Gastroesophageal sphincter (tissue), 4 donors: ENCODE measurements at regions not wholly inside any gene's neighbourhood (a gene's known extent, or its start where the extent isn't known, plus 50 kb on each side); places are given as distances from the start of the nearest gene placed in this dataset.

Source experiments
- ATAC-seq: fragments of 150-250 bp; one replicate; pipeline ENCODE4 v1.9.1; 2016; ENCODE audit warnings: mild to moderate bottlenecking, moderate library complexity
- H3K27ac ChIP-seq, 4 donors: fragments of 200-600 bp; sonication (generic) in 3 of 4; 1 replicate in 3 of 4; 2 replicates in 1 of 4; pipeline ENCODE4 v1.5.1; 2016 to 2019
- H3K27me3 ChIP-seq: fragments of 200-600 bp; sonication (generic); one replicate; pipeline ENCODE4 v1.5.1; 2019
- H3K36me3 ChIP-seq, 2 donors: fragments of 200-600 bp; sonication (generic); one replicate each; pipeline ENCODE4 v1.5.1; 2019; ENCODE audit warnings: control low read depth in 1 of 2
- H3K4me1 ChIP-seq, 3 donors: fragments of 200-600 bp; sonication (generic); 1 replicate in 2 of 3; 2 replicates in 1 of 3; pipeline ENCODE4 v1.5.1; 2016 to 2019; ENCODE audit warnings: control low read depth in 2 of 3
- H3K4me3 ChIP-seq, 2 donors: fragments of 200-600 bp; sonication (generic); one replicate each; pipeline ENCODE4 v1.5.1; 2019; ENCODE audit warnings: mild to moderate bottlenecking in 1 of 2, moderate library complexity in 1 of 2
- H3K9me3 ChIP-seq, 3 donors: fragments of 200-600 bp; sonication (generic); one replicate each; pipeline ENCODE4 v1.5.1; 2017 to 2019; ENCODE audit warnings: control low read depth in 2 of 3
- EP300 ChIP-seq: sonication (generic); formaldehyde crosslinking; IDR thresholded peaks from one replicate; pipeline ENCODE4 v1.6.1; 2017; ENCODE audit warnings: antibody characterized with exemption, mild to moderate bottlenecking
- POLR2A ChIP-seq, 2 donors: fragments of 450-650 bp; IDR thresholded peaks; one replicate each; pipeline ENCODE4 v1.6.1; 2017; ENCODE audit warnings: antibody characterized with exemption in 2 of 2, mild to moderate bottlenecking in 2 of 2, moderate library complexity in 1 of 2
- POLR2AphosphoS5 ChIP-seq: sonication (generic); formaldehyde crosslinking; IDR thresholded peaks from one replicate; pipeline ENCODE4 v1.6.1; 2017; ENCODE audit warnings: antibody characterized with exemption
- WGBS, 2 donors: methylation state at CpG; one replicate each; pipeline ENCODE4 v1.1.5; 2018; ENCODE audit warnings: low coverage in 1 of 2; 5-methylcytosine and 5-hydroxymethylcytosine counted together
- TF ChIP-seq, protein P1 (sequence below), 4 experiments: fragments of 200-600 bp in 2 of 4; fragments of 450-650 bp in 2 of 4; sonication (generic) in 1 of 4; IDR thresholded peaks; one replicate each; pipeline ENCODE4 v1.5.1; 2017 to 2019; ENCODE audit warnings: antibody characterized with exemption in 4 of 4, mild to moderate bottlenecking in 2 of 4, moderate library complexity in 2 of 4

DNA sequence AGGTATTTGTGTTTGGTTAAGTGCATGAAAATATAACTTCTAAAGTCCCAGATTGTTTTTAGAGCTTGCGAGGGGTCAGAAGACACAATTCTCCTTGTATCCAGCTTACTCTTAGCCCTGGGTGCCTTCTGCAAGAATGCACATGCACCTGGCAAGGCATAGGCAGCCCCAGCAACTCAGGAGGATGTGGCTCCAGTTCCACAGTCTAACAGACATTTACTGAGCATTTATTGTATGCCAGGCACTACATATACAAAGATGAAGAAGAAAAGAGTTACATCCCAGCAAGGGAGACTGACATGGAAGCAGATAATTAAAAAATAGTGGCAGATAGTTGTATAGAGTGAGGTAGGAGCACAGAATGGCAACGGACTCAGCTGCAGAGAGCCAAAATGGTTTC lies 101.1 kb upstream of the FRY start:
- Histone ChIP-seq H3K27ac (no peak overlapping the region), H3K36me3 (no peaks in the 10 kb centered on the region), H3K4me3 (no peak overlapping the region), H3K27me3 (no peaks in the 10 kb centered on the region), H3K9me3 (no peaks in the 10 kb centered on the region), H3K4me1 (no peaks in the 10 kb centered on the region)
- 75 to 100% methylated on average over 1 to 2 of the region's 2 CpGs for WGBS, 2 donors
- ATAC-seq = no peak
- TF ChIP-seq EP300 (no peak), POLR2A (IDR thresholded peaks at IDR 0.05) (no peak), POLR2AphosphoS5 (no peak)
- TF ChIP-seq, protein P1, sequence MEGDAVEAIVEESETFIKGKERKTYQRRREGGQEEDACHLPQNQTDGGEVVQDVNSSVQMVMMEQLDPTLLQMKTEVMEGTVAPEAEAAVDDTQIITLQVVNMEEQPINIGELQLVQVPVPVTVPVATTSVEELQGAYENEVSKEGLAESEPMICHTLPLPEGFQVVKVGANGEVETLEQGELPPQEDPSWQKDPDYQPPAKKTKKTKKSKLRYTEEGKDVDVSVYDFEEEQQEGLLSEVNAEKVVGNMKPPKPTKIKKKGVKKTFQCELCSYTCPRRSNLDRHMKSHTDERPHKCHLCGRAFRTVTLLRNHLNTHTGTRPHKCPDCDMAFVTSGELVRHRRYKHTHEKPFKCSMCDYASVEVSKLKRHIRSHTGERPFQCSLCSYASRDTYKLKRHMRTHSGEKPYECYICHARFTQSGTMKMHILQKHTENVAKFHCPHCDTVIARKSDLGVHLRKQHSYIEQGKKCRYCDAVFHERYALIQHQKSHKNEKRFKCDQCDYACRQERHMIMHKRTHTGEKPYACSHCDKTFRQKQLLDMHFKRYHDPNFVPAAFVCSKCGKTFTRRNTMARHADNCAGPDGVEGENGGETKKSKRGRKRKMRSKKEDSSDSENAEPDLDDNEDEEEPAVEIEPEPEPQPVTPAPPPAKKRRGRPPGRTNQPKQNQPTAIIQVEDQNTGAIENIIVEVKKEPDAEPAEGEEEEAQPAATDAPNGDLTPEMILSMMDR (IDR thresholded peaks at IDR 0.05) = no peak

DNA sequence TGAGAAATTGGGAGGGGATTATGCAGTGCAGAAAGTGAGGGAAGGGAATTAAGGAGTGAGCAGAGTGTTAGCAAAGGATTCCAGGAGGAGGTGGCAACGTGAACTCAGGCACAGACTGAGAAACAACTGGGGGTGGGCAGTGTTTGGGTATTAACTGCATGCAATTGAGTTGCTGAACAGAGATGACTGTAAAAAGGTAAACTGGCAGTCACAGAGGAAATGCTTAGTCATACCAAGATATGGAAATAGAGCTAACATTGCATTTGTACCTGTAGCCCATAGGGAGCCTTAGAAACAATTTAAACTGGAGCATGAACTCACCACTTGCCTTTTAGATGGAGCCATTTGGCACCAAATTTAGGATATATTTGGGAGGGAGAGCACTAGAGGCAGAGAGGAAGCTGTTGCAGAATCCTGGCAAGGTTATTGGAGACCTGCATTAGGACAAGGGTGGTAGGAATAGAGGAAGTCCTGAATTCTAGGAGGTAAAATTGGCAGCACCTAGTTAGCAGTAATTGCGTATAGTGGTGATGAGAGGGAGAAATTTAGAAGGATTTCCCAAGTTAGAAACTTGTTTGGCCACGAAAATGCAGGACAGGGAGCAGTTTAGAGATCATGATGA lies 100.6 kb upstream of the FRY start:
- no peak for ATAC-seq
- no peaks in the 10 kb centered on the region for H3K4me1 ChIP-seq
- WGBS, 2 donors = 67 to 90% methylated on average over 3 of the region's 3 CpGs
- H3K27ac ChIP-seq = no peak overlapping the region
- H3K27me3 ChIP-seq = no peaks in the 10 kb centered on the region
- H3K9me3 ChIP-seq = no peaks in the 10 kb centered on the region
- no peak overlapping the region for H3K4me3 ChIP-seq
- TF ChIP-seq POLR2AphosphoS5 = no peak
- no peak for TF ChIP-seq EP300
- no peak for TF ChIP-seq POLR2A (IDR thresholded peaks at IDR 0.05)
- TF ChIP-seq, protein P1 (IDR thresholded peaks at IDR 0.05) = no peak
- no peaks in the 10 kb centered on the region for H3K36me3 ChIP-seq

- TF ChIP-seq POLR2A (IDR thresholded peaks at IDR 0.05) (no peak), EP300 (no peak), POLR2AphosphoS5 (no peak)
- TF ChIP-seq, protein P1 (IDR thresholded peaks at IDR 0.05) = no peak
- Histone ChIP-seq H3K4me1 (no peaks in the 10 kb centered on the region), H3K9me3 (no peaks in the 10 kb centered on the region), H3K27me3 (no peaks in the 10 kb centered on the region), H3K36me3 (no peaks in the 10 kb centered on the region), H3K4me3 (no peak overlapping the region), H3K27ac (no peak overlapping the region)
- ATAC-seq = no peak
- 40 to 45% methylated on average over 4 of the region's 4 CpGs for WGBS, 2 donors
Measured at GRCh38 chr13:31937436-31937835, 94.1 kb upstream of the FRY start.

- WGBS, 2 donors = 87 to 95% methylated on average over 3 of the region's 4 CpGs
- Histone ChIP-seq H3K4me3 (no peak overlapping the region), H3K4me1 (peaks cover 0 to 5% (median 5%) of the 10 kb centered on the region in 3 donors), H3K27ac (no peak overlapping the region), H3K9me3 (no peaks in the 10 kb centered on the region), H3K36me3 (no peaks in the 10 kb centered on the region), H3K27me3 (no peaks in the 10 kb centered on the region)
- no peak for TF ChIP-seq POLR2AphosphoS5
- no peak for TF ChIP-seq EP300
- no peak for TF ChIP-seq POLR2A (IDR thresholded peaks at IDR 0.05)
- TF ChIP-seq, protein P1 (IDR thresholded peaks at IDR 0.05) = no peak
- ATAC-seq = no peak
Measured at GRCh38 chr13:31940076-31940475, 91.5 kb upstream of the FRY start.

GRCh38 chr13:31943591-31943990 lies 88.0 kb upstream of the FRY start:
- peaks cover 0 to 9% (median 8%) of the 10 kb centered on the region in 3 donors for H3K4me1 ChIP-seq
- H3K27ac ChIP-seq = no peak overlapping the region
- no peak overlapping the region for H3K4me3 ChIP-seq
- H3K9me3 ChIP-seq = no peaks in the 10 kb centered on the region
- no peaks in the 10 kb centered on the region for H3K27me3 ChIP-seq
- TF ChIP-seq, protein P1 (IDR thresholded peaks at IDR 0.05) = no peak
- TF ChIP-seq POLR2AphosphoS5 (no peak), POLR2A (IDR thresholded peaks at IDR 0.05) (no peak), EP300 (no peak)
- H3K36me3 ChIP-seq = no peaks in the 10 kb centered on the region
- ATAC-seq = no peak
- WGBS, 2 donors = 53% methylated on average over 3 of the region's 3 CpGs
